HFFc6 (cell line): ENCODE measurements at regions not wholly inside any gene's neighbourhood (a gene's known extent, or its start where the extent isn't known, plus 50 kb on each side); places are given as distances from the start of the nearest gene placed in this dataset.

ENCODE experiments used
- DNase-seq: peaks from one replicate; pipeline ENCODE4 v3.0.0-alpha.2; 2018
- H3K27ac Mint-ChIP-seq: 2 replicates; pipeline ENCODE4 v1.8.0; 2020; ENCODE audit warnings: mild to moderate bottlenecking, mixed read lengths
- H3K27me3 Mint-ChIP-seq: 2 replicates; pipeline ENCODE4 v1.8.0; 2021; ENCODE audit warnings: mild to moderate bottlenecking, moderate library complexity, mixed read lengths; ENCODE audit not compliant: insufficient read depth
- H3K36me3 Mint-ChIP-seq: 2 replicates; pipeline ENCODE4 v1.8.0; 2021; ENCODE audit warnings: low read depth, mixed read lengths
- H3K4me1 Mint-ChIP-seq: 2 replicates; pipeline ENCODE4 v1.8.0; 2020; ENCODE audit warnings: low read depth, mixed read lengths
- H3K4me3 Mint-ChIP-seq: 2 replicates; pipeline ENCODE4 v1.8.0; 2020; ENCODE audit warnings: mild to moderate bottlenecking, moderate library complexity, mixed read lengths
- H3K9me3 Mint-ChIP-seq: 2 replicates; pipeline ENCODE4 v1.8.0; 2020; ENCODE audit warnings: mild to moderate bottlenecking, mixed read lengths
- TF ChIP-seq, protein P1 (sequence below): fragments of 200-600 bp; sonication (generic); IDR thresholded peaks from 2 replicates; pipeline ENCODE4 v1.5.0; 2021; ENCODE audit warnings: antibody characterized with exemption, mild to moderate bottlenecking

DNA sequence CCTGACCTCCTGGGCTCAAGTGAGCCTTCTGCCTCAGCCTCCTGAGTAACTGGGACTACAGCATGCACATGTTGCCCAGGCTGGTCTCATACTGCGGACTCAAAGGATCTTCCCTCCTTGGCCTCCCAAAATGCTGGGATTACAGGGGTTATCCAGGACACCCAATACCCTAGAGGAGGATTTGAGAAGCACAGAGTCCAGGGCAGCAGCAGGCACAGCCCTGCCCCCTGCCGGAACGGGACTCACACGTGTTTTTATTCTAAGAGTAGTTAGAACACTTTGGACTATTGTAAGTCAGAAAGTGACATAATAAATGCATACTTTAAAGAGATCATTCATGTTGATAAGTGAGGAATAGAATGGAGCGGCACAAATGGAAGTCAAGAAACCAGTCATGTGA is 80.2 kb downstream of the C6orf118 start:
- no peak overlapping the region for H3K27ac Mint-ChIP-seq

DNA sequence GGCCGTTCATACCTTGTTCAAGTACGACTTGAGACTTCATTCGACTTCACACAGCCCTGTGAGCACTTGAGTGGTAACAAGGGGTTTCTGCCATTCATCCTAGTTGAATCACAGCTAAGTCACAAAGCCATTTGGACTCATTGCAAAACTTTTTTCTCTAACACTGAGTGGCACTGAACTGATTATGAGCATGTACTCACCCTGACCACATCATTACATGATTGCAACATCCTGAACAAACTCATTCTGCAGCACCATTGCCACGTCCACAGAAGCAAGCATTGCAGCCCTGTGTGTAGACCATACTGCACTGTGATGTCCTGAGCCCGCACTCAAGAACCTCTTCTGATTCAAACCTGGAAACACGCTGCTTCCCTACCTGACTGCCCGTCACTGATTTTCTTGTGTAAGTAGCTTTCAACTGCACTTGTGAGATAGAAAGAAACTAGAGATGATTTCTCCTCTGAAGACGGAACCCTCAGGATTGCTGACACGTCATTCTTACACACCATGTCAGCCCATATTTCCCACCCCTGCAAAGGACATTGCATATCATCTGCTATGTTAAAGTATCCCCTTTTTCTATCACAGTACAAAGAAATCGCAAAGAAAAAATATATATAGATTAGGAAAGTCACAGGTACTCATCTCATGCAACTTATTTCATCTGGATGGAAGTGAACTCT is 81.6 kb downstream of the C6orf118 start:
- Mint-ChIP-seq H3K4me1 (no peaks in the 10 kb centered on the region), H3K4me3 (no peak overlapping the region), H3K27me3 (peaks cover 1% of the 10 kb centered on the region; the same call in 1 of the 2 replicates), H3K36me3 (no peaks in the 10 kb centered on the region; the same call in none of the 2 replicates), H3K27ac (no peak overlapping the region), H3K9me3 (peaks cover 72% of the 10 kb centered on the region)
- no peak for DNase-seq
- TF ChIP-seq, protein P1, sequence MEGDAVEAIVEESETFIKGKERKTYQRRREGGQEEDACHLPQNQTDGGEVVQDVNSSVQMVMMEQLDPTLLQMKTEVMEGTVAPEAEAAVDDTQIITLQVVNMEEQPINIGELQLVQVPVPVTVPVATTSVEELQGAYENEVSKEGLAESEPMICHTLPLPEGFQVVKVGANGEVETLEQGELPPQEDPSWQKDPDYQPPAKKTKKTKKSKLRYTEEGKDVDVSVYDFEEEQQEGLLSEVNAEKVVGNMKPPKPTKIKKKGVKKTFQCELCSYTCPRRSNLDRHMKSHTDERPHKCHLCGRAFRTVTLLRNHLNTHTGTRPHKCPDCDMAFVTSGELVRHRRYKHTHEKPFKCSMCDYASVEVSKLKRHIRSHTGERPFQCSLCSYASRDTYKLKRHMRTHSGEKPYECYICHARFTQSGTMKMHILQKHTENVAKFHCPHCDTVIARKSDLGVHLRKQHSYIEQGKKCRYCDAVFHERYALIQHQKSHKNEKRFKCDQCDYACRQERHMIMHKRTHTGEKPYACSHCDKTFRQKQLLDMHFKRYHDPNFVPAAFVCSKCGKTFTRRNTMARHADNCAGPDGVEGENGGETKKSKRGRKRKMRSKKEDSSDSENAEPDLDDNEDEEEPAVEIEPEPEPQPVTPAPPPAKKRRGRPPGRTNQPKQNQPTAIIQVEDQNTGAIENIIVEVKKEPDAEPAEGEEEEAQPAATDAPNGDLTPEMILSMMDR = no peak

More for the DNA sequence above, 80.2 kb downstream of the C6orf118 start:
- no peak overlapping the region for H3K4me3 Mint-ChIP-seq
- no peak for DNase-seq
- H3K36me3 Mint-ChIP-seq = no peaks in the 10 kb centered on the region; the same call in none of the 2 replicates
- H3K4me1 Mint-ChIP-seq = no peaks in the 10 kb centered on the region
- TF ChIP-seq, protein P1 = peak; percentile 10; the same call in 1 of the 2 replicates
- peaks cover 62% of the 10 kb centered on the region for H3K9me3 Mint-ChIP-seq
- H3K27me3 Mint-ChIP-seq = peaks cover 1% of the 10 kb centered on the region; the same call in 1 of the 2 replicates

DNA sequence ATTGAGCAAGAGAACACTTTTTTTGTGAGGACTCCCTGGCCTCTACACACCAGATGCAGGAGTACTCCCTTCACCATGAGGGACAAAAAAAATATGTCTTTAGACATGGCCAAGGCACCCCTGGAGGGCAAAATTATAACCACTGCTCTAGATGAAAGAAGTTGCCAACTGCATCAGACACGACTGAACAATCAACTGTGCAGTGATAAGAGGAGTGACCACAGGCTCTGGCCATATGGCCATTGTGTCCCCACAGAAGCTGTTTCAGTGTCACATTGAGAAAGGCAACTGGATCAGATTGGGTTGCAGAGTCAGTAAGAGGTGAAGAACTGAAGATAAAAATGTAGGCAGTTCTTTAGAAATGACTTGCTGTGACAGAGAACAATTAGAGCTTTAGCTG is 85.7 kb downstream of the C6orf118 start:
- TF ChIP-seq, protein P1 = no peak
- no peaks in the 10 kb centered on the region for H3K4me1 Mint-ChIP-seq
- peaks cover 63% of the 10 kb centered on the region for H3K9me3 Mint-ChIP-seq
- H3K36me3 Mint-ChIP-seq = peaks cover 13% of the 10 kb centered on the region
- no peak overlapping the region for H3K4me3 Mint-ChIP-seq
- peaks cover 1% of the 10 kb centered on the region for H3K27me3 Mint-ChIP-seq
- DNase-seq = no peak
- H3K27ac Mint-ChIP-seq = no peak overlapping the region

DNA sequence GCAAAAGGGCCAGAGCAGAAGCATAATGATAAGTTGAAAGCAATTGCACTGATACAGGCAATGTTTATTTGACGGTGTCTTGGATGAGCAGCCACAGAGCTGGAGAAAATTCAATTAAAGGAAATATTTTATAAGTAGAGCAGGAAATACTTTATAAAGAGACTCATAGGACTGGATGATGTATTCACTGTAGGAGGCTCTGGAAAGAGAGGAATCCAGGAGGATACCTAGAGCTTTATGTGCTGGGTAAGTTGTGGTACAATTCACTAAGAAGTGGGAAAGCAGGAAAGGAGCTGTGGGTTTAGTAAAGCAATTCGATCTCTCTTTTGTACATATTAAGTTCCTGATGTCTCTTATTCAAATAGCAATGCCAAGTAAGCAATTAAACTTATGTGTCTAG is 86.3 kb downstream of the C6orf118 start:
- no peak overlapping the region for H3K4me3 Mint-ChIP-seq
- no peaks in the 10 kb centered on the region for H3K4me1 Mint-ChIP-seq
- peaks cover 13% of the 10 kb centered on the region for H3K36me3 Mint-ChIP-seq
- no peak for DNase-seq
- peaks cover 57% of the 10 kb centered on the region for H3K9me3 Mint-ChIP-seq
- TF ChIP-seq, protein P1 = no peak
- peaks cover 1% of the 10 kb centered on the region for H3K27me3 Mint-ChIP-seq
- H3K27ac Mint-ChIP-seq = no peak overlapping the region

DNA sequence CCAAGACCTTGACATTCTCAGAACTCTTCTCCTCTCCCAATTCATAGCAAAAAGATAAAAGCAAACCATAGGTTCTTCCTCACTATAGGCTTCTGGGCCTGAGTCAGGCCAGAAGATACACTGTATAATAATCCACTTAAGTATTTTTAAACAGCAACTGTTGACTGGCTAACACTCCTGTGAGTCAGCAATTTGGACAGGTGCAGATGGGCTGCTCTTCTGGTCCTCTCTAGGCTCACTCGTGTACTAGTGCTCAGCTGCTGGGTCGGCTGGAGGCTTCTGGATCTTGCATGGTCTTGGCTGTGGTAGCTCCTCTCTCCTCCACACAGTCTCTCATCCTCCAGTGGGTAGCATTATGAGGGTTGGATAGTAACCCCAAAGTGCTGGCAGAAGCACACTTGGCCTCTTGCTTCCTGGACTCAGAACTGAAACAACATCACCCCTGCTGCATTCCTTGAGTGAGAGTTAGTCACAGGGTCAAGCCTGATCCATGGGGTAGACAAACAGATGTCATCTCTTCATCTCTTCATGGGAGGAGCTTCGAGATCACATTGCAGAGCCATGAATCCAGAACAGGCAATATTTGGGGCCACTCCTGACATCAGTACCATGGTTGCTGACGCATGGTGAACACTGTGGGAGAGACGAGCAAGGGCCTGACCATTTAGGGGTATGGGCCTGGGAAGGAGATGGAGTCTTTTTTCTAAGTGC is 86.9 kb downstream of the C6orf118 start:
- H3K27me3 Mint-ChIP-seq = peaks cover 1% of the 10 kb centered on the region
- H3K9me3 Mint-ChIP-seq = peaks cover 63% of the 10 kb centered on the region
- no peaks in the 10 kb centered on the region for H3K4me1 Mint-ChIP-seq
- TF ChIP-seq, protein P1 = no peak
- no peak overlapping the region for H3K4me3 Mint-ChIP-seq
- no peak overlapping the region for H3K27ac Mint-ChIP-seq
- DNase-seq = no peak
- peaks cover 13% of the 10 kb centered on the region for H3K36me3 Mint-ChIP-seq
